Caco-2 (cell line): ENCODE measurements at regions not wholly inside any gene's neighbourhood (a gene's known extent, or its start where the extent isn't known, plus 50 kb on each side); places are given as distances from the start of the nearest gene placed in this dataset.
A peak's percentile ranks its signal among the peaks of the same experiment; 100 is the strongest.

Source experiments
- BruUV-seq: library from RNA; stranded (reverse); fragments of 400-500 nt; replicated peaks from 2 replicates; lab custom pipeline; 2021; lab: Mats Ljungman, UMichigan
- CTCF ChIA-PET: fragments of 300-600 bp; sonication (Branson Sonifier 250); formaldehyde crosslinking; loops from one replicate; lab custom pipeline; 2022; ENCODE audit warnings: antibody characterized with exemption; lab: Charles Lee
- POLR2A ChIA-PET: fragments of 300-600 bp; sonication (Branson Sonifier 250); formaldehyde crosslinking; loops from one replicate; lab custom pipeline; 2022; ENCODE audit warnings: antibody characterized with exemption; lab: Charles Lee
- DNase-seq, 2 experiments: peaks; one replicate each; pipeline versions ENCODE4 v3.0.0 to v3.0.0-alpha.2; 2020 to 2022
- H3K27me3 ChIP-seq: replicated peaks from 2 replicates; pipeline ENCODE4 v1.6.0; 2011; ENCODE audit warnings: low read length; ENCODE audit not compliant: control insufficient read depth, insufficient read depth
- H3K36me3 ChIP-seq: 2 replicates; pipeline ENCODE4 v1.5.1; 2011; ENCODE audit warnings: low read length; ENCODE audit not compliant: control insufficient read depth, insufficient read depth
- H3K4me1 ChIP-seq: fragments of 250-450 bp; sonication (Bioruptor Pico); 2 replicates; pipeline ENCODE4 v1.5.1; 2020; ENCODE audit warnings: mild to moderate bottlenecking
- H3K4me3 ChIP-seq: 2 replicates; pipeline ENCODE4 v1.5.1; 2011; ENCODE audit warnings: low read depth, mild to moderate bottlenecking, control low read depth, low read length
- H3K9me3 ChIP-seq: fragments of 250-450 bp; sonication (Bioruptor Pico); 2 replicates; pipeline ENCODE4 v1.5.1; 2020; ENCODE audit warnings: mild to moderate bottlenecking, moderate library complexity
- H3K27ac Mint-ChIP-seq: one replicate; pipeline ENCODE4 v1.8.0; 2022; ENCODE audit warnings: mixed read lengths; ENCODE audit not compliant: unreplicated experiment
- H3K27me3 Mint-ChIP-seq: one replicate; pipeline ENCODE4 v1.8.0; 2022; ENCODE audit warnings: mixed read lengths; ENCODE audit not compliant: insufficient read depth, unreplicated experiment
- H3K36me3 Mint-ChIP-seq: one replicate; pipeline ENCODE4 v1.8.0; 2022; ENCODE audit warnings: mild to moderate bottlenecking, mixed read lengths; ENCODE audit not compliant: insufficient read depth, unreplicated experiment
- H3K4me1 Mint-ChIP-seq: one replicate; pipeline ENCODE4 v1.8.0; 2022; ENCODE audit warnings: low read depth, mixed read lengths; ENCODE audit not compliant: unreplicated experiment
- H3K4me3 Mint-ChIP-seq: one replicate; pipeline ENCODE4 v1.8.0; 2022; ENCODE audit warnings: mild to moderate bottlenecking, moderate library complexity, mixed read lengths; ENCODE audit not compliant: unreplicated experiment
- H3K9me3 Mint-ChIP-seq: one replicate; pipeline ENCODE4 v1.8.0; 2022; ENCODE audit warnings: mixed read lengths; ENCODE audit not compliant: unreplicated experiment
- intact Hi-C: fragments of 100-400 bp; cut with micrococcal nuclease; formaldehyde crosslinking; loops from one replicate; pipeline ENCODE4 v1.10.0; 2022; ENCODE audit not compliant: unreplicated experiment
- TF ChIP-seq, protein P1 (sequence below), 2 experiments: fragments of 200-600 bp in 1 of 2; IDR thresholded peaks; 1 replicate in 1 of 2; 2 replicates in 1 of 2; pipeline versions ENCODE4 v1.5.1 to v1.8.0; 2011 to 2022; ENCODE audit warnings: antibody characterized with exemption in 1 of 2, control low read depth in 1 of 2, inconsistent platforms in 1 of 2, low read depth in 1 of 2, low read length in 1 of 2, mild to moderate bottlenecking in 1 of 2, moderate library complexity in 1 of 2; ENCODE audit not compliant: insufficient read depth in 1 of 2, severe bottlenecking in 1 of 2, unreplicated experiment in 1 of 2

DNA sequence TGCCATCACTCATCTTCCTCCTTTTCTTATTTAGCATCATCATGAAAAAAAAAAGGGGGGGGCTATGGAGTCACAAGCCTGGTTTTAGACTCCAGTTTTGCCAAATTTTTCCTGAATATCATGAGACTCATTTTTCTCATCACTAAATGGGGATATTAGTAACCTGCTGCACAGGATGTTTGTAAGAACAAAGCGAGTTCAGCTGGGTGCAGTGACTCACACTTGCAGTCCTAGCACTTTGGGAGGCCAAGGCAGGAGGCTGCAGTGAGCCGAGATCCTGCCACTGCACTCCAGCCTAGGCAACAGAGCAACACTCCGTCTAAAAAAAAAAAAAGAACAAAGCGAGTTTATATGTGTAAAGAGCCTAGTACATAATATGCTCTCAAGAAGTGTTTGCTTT, 82.8 kb downstream of the TFAP2A start:
- no peaks in the 10 kb centered on the region for H3K36me3 Mint-ChIP-seq
- no peaks in the 10 kb centered on the region for H3K36me3 ChIP-seq
- no peaks in the 10 kb centered on the region for H3K9me3 ChIP-seq
- H3K4me3 Mint-ChIP-seq = no peak overlapping the region
- POLR2A ChIA-PET = interaction anchor here (0.5 kb wide), 1 partner anchor 44 kb away, joined by 10 read pairs; no protein-coding TSS in a partner anchor
- TF ChIP-seq, protein P1, sequence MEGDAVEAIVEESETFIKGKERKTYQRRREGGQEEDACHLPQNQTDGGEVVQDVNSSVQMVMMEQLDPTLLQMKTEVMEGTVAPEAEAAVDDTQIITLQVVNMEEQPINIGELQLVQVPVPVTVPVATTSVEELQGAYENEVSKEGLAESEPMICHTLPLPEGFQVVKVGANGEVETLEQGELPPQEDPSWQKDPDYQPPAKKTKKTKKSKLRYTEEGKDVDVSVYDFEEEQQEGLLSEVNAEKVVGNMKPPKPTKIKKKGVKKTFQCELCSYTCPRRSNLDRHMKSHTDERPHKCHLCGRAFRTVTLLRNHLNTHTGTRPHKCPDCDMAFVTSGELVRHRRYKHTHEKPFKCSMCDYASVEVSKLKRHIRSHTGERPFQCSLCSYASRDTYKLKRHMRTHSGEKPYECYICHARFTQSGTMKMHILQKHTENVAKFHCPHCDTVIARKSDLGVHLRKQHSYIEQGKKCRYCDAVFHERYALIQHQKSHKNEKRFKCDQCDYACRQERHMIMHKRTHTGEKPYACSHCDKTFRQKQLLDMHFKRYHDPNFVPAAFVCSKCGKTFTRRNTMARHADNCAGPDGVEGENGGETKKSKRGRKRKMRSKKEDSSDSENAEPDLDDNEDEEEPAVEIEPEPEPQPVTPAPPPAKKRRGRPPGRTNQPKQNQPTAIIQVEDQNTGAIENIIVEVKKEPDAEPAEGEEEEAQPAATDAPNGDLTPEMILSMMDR (IDR thresholded peaks at IDR 0.05; ENCODE audit: insufficient read depth in 1 of 2, low read depth in 1 of 2, low read length in 1 of 2, severe bottlenecking in 1 of 2, unreplicated experiment in 1 of 2) = no peak
- BruUV-seq = no TSS peak
- H3K4me1 Mint-ChIP-seq = peaks cover 12% of the 10 kb centered on the region
- H3K4me1 ChIP-seq = peaks cover 9% of the 10 kb centered on the region
- CTCF ChIA-PET = interaction anchor here (0.9 kb wide), 1 partner anchor 12 kb away, joined by 3 read pairs; no protein-coding TSS in a partner anchor
- no peaks in the 10 kb centered on the region for H3K9me3 Mint-ChIP-seq
- no peaks in the 10 kb centered on the region for H3K27me3 Mint-ChIP-seq
- no peak overlapping the region for H3K4me3 ChIP-seq
- no peak for DNase-seq
- H3K27ac Mint-ChIP-seq = no peak overlapping the region
- H3K27me3 ChIP-seq = no peaks in the 10 kb centered on the region
- intact Hi-C loops = no loop called here

DNA sequence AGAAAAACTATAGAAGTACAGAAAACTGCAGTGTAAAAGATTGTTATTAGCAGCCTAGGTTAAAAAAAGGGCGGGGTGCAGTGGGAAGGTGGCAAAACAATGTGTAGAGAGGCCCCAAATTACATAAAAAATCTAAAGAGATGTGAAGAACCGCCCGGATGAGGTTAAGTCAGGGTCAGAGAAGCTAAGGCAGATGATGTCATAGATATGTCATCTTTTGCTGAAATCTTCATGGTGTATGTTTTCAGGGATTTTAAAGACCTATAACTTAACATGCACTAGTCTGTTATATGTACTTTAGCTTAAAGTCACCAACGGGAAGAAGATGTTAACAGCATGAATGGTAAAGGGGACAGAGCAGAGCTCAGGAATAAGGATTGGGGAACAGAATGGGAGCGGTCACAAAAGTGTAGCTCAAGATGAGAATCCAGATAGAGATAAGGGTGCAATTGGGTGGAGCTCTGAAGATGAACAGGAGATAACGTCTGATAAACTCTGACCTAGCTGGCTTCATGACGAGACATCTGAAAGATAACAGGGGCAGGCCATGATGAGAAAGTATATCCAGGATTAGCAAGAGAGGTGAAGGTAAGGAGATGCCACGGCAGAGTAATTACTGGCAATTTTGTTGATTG, 83.4 kb downstream of the TFAP2A start:
- TF ChIP-seq, protein P1 (IDR thresholded peaks at IDR 0.05; ENCODE audit: insufficient read depth in 1 of 2, low read depth in 1 of 2, low read length in 1 of 2, severe bottlenecking in 1 of 2, unreplicated experiment in 1 of 2) = no peak
- Mint-ChIP-seq H3K27ac (peak overlapping the region; percentile 3), H3K9me3 (no peaks in the 10 kb centered on the region)

DNA sequence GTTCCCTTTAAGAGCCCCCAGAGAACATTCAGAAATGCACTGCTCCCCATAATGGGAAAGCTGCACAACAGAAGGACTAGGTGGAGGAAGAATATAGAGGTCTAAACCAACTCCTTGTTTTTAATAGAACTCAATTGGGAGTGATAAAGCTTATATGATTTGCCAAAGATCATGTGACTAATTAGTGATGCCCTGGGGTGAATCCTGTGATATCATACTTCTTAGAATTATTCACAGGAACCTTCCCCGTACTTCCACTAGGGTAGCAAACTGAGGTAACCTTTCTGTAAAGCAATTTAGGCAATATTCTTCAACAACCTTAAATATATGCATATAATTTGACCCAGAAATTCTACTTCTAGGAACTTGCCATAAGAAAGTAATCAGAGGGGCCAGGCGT, 84.4 kb downstream of the TFAP2A start:
- ChIA-PET POLR2A (no interaction called here), CTCF (no interaction called here)

More for the DNA sequence above, 83.4 kb downstream of the TFAP2A start:
- H3K4me3 Mint-ChIP-seq = no peak overlapping the region
- no peaks in the 10 kb centered on the region for H3K36me3 Mint-ChIP-seq
- ChIA-PET POLR2A (interaction anchor here (0.5 kb wide), 1 partner anchor 44 kb away, joined by 10 read pairs; no protein-coding TSS in a partner anchor), CTCF (interaction anchor here (0.9 kb wide), 1 partner anchor 12 kb away, joined by 3 read pairs; no protein-coding TSS in a partner anchor)
- Histone ChIP-seq H3K4me1 (peaks cover 9% of the 10 kb centered on the region), H3K36me3 (no peaks in the 10 kb centered on the region), H3K9me3 (no peaks in the 10 kb centered on the region), H3K27me3 (no peaks in the 10 kb centered on the region), H3K4me3 (no peak overlapping the region)
- peaks cover 12% of the 10 kb centered on the region for H3K4me1 Mint-ChIP-seq
- DNase-seq = peak in 1 of 2 experiments; percentile 12
- no TSS peak for BruUV-seq
- no peaks in the 10 kb centered on the region for H3K27me3 Mint-ChIP-seq
- intact Hi-C loops = no loop called here

More for the DNA sequence above, 84.4 kb downstream of the TFAP2A start:
- Histone ChIP-seq H3K4me3 (no peak overlapping the region), H3K27me3 (no peaks in the 10 kb centered on the region), H3K9me3 (no peaks in the 10 kb centered on the region), H3K4me1 (peaks cover 9% of the 10 kb centered on the region), H3K36me3 (no peaks in the 10 kb centered on the region)
- no peaks in the 10 kb centered on the region for H3K9me3 Mint-ChIP-seq
- no peak overlapping the region for H3K4me3 Mint-ChIP-seq
- DNase-seq = no peak
- TF ChIP-seq, protein P1 (IDR thresholded peaks at IDR 0.05; ENCODE audit: insufficient read depth in 1 of 2, low read depth in 1 of 2, low read length in 1 of 2, severe bottlenecking in 1 of 2, unreplicated experiment in 1 of 2) = no peak
- no peak overlapping the region for H3K27ac Mint-ChIP-seq
- H3K4me1 Mint-ChIP-seq = peaks cover 12% of the 10 kb centered on the region
- no peaks in the 10 kb centered on the region for H3K27me3 Mint-ChIP-seq
- H3K36me3 Mint-ChIP-seq = no peaks in the 10 kb centered on the region
- no TSS peak for BruUV-seq
- intact Hi-C loops = no loop called here
